GM21447 (cell line): ENCODE measurements at regions not wholly inside any gene's neighbourhood (a gene's known extent, or its start where the extent isn't known, plus 50 kb on each side); places are given as distances from the start of the nearest gene placed in this dataset.

Experiments used
- ATAC-seq: cut with Tn5 transposase; IDR thresholded peaks from one replicate; pipeline ENCODE4 v1.9.1; 2021; ENCODE audit not compliant: unreplicated experiment

DNA sequence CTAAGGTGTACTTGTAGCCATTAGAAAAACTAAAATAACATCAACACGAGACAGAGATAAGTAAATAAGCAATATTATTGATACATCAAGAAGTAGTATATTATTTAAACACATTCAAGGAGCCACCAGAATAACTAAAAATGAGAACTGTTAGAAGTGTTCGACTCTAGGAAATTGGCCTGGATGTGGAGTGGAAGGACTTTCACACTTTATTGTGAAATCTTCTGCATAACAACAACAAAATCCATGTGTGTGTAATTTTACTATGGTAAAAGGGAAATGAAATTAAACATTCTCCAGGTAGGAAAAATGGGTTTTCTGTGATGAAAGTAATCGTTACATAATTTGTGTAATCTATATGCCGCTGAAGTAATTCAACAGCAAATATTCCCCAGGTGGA is 96.3 kb upstream of the RNF152 start:
- ATAC-seq, result no peak

GRCh38 chr18:61988100-61988499 is 95.3 kb upstream of the RNF152 start:
- no peak for ATAC-seq

GRCh38 chr18:61985681-61986080 is 92.9 kb upstream of the RNF152 start:
- ATAC-seq, result no peak

DNA sequence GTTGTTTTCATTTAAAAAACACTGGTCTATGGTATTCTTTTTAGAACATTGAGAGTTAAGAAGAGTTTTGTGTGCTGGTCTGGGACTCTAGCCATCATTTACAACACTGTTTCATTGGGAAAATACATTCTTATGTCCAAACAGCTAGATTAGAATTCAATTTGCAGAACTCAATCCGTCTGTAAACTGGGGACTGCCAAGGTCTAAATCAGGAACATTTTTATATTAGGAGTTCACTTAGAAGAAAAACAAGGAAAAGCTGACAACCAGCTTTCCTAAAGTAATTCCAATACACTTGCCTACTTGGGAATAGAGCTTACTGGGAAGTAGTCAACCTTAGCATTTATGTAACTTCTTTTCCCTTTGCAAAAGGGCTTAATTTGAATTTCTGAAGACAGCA is 91.5 kb upstream of the RNF152 start:
- ATAC-seq, result no peak

- ATAC-seq, result no peak
These were observed 89.7 kb upstream of the RNF152 start for GRCh38 chr18:61982475-61982874.

- ATAC-seq, result no peak
These were observed 87.5 kb upstream of the RNF152 start for GRCh38 chr18:61980355-61980754.

DNA sequence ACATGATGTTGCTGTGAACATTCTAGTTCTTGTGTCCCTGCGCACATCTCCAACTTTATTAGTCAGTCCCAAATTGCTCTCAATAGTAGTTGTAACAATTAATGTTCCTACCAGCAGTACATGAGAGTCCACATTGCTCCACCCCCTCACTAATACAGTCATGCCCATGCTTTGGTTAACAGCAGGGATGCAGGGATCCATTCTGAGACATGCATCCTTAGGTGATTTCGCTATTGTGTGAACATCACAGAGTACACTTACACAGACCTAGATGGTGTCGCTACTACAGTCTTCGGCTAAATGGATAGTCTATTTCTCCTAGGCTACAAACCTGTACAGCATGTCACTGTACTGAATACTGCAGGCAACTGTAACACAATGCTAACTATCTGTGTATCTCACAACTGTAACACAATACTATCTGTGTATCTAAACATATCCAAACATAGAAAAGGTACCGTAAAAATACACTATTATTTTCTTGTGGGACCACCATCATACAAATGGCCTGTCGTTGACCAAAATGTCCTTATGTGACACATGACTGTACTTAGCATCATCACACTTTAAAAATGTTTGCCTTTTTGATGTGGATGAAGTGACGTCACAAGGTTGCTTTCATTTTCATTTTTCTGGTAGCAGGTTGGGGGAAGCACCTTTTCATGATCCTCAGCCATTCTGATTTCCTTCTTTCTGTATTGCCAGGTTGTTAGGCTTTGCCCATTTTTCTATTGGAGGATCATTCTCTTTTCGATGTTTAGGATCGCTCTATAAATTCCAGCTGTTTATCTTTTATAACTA is 82.9 kb upstream of the RNF152 start:
- no peak for ATAC-seq

DNA sequence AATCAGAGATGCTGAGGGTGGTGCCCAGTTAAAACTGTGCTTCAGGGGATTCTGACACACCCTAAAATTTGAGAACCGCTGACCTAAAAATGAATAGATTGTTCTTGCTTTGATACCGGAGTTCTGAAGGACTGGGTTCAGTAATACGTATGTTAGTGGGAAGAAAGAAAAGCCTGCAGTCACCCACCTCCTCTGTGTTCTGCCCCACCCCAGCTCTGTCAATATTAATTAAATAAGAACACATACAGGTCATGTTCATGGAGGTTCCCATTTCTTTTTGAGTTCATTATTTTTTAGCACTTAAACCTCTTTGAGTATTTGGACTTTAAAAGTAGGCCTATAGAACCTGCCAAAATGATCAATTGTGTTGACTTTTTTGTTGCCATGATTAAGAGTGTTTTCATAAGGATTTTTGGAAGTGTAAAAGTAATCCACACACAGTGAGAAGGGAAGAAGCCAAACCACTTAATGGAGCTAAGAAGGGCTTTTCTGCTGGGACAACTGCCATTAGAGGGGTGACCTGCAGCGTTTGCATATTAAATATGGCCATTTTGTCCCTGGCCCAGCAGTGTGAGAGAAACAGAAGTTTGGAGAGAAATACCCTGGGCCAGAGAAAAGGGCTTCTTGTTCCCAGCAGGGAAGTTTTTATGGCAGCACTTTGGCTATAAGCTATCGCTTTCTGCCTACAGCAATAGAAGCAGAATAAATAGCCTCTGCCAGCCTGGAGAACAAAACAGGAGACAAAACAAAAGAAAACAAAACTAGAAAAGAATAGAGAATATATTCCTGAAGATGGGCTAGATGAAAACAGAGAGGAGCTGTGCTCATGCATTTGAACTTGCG is 80.7 kb upstream of the RNF152 start:
- no peak for ATAC-seq

DNA sequence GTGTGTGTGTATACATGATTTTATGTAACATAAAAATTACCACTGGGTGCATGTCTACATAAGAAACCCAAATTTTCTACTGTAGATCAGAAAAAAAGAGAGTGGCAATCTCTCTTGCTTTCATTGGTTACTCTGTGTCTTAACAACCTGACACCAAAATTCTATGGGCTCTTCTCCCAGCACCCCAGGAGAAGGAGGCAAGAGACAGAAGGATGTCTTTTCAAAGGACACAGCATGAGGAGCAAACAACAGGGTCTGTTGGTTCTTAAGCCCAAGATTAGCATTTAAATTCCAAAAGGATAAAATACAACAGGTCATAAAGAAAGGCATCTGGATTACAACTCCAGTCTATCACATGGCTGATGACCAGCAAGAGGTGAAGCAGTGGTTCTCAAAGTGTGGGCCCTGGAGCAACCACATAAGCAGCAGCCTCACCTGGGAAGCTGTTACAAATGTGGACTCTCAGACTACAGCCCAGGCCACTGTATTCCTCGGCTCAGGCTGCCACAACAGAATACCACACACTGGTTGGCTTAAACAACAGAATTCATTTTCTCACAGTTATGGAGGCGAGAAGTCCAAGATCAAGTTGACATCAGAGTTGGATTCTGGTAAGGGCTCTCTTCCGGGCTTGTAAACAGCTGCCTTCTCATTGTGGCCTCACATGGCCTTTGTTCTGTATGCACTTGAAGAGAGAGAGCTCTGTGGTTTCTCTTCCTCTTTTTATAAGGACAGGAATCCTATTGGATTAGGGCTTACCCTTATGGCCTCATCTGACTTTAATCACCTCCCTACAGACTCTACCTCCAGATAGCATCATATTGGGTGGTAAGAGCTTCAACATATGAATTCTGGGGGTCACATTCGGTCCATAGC is 79.8 kb upstream of the RNF152 start:
- peak; percentile 94 for ATAC-seq

GRCh38 chr18:61967252-61967891 is 74.6 kb upstream of the RNF152 start:
- no peak for ATAC-seq

- ATAC-seq, result no peak
These were observed 72.5 kb upstream of the RNF152 start for GRCh38 chr18:61965311-61965710.

- ATAC-seq, result no peak
These were observed 71.8 kb upstream of the RNF152 start for GRCh38 chr18:61964616-61965015.

GRCh38 chr18:61963705-61964104 is 70.9 kb upstream of the RNF152 start:
- ATAC-seq, result no peak

DNA sequence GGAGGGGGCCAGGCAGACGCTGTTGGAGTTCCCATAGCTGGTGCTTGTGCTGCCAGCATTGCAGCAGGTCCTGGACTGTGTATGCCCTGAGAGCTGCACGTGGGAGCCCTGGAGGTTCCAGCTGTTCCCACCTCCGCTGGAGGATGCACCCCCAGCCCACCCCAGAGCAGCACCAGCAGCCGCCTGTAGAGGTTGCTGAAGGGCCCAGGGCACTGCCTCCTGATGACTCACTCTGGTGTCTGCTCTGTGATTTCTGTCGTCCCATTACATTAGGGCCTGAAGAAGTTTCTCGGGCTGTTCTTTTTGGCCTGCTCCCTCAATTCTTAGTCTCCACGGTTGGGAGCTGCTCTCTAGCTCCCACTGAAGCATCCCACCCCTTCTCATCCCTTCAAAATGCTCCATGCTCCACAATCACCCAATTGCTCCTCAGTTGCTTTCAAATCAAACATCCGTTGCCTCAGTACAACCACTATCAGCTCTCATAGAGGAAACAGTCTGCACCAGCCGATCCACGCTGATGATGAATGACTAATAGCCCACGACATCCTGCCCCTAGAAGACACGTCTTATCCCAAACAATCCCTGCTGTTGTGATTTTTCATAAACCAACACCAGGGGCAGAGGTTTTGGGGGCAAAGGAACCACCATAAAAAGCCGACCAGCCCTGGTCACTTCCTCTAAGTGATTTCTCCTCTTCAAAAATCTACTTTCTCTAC is 65.2 kb upstream of the RNF152 start:
- ATAC-seq, result no peak

DNA sequence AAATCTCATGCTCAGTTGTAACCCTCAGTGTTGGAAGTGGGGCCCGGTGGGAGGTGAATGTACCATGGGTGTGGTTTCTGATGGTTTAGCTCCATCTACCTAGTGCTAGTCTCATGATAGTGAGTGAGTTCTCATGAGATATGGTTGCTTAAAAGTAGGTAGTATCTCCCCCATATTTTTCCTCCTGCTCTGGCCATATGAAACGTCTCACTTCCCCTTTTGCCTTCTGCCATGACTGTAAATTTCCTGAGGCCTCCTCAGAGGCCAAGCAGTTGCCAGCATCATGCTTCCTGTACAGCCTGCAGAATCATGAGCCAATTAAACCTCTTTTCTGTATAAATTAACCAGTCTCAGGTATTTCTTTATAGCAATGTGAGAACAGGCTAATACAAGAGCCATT is 62.8 kb upstream of the RNF152 start:
- ATAC-seq, result peak; percentile 48

GRCh38 chr18:61954096-61954746 is 61.4 kb upstream of the RNF152 start:
- no peak for ATAC-seq

GRCh38 chr18:61953641-61954040 is 60.8 kb upstream of the RNF152 start:
- ATAC-seq, result no peak

DNA sequence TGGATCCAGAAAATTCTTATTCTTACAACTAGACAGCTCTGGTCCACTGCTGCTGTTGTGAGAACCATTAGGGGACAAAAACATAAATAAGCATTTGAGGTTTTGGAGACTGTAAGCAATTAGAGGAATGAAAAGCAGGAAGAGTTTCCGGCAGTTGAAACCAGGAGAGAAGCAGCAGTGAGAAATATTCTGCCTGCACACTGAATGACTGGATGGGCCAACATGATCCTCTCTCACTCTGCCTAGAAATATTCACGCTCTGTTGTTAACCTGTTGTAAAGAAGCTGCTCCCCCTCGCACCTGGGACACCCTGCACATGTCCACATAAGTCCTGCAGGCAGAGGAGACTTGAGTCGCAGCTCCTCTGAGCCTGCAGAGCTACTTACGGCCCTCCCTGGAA is 60.4 kb upstream of the RNF152 start:
- ATAC-seq, result no peak

DNA sequence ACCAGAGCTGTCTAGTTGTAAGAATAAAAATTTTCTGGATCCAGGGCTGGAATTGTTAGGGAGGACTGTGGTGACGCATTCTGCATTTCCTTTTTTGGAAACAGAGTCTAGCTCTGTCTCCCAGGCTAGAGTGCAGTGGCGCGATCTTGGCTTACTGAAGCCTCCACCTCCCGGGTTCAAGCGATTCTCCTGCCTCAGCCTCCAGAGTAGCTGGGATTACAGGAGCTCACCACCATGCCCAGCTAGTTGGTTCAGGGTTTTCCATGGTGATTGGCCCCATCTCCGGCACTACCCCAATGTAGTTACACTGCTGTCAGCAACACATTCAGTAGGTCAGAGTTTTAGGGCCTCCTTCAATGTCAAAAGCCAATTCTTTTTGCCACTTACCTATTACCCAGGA is 58.6 kb upstream of the RNF152 start:
- ATAC-seq, result no peak

DNA sequence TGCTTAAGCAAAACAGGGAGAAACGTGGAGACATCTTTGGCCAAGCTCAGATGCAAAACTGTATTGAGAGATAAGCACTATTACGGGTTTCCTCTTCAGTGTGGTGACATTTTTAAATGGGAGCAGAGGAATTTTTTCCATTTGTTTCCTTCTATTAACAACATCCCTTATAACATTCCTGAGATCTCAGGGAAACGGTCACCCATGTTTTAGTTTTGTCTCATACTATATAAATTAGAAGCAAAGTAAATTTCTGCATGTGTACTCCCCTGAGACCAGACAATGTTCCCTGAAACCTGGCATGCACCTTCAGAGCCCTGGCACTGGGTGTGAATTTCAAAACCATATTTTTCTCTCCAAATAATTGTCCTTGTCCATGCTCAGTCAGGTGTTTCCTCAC is 57.6 kb upstream of the RNF152 start:
- no peak for ATAC-seq
